ENCODE measurements at regions not wholly inside any gene's neighbourhood (a gene's known extent, or its start where the extent isn't known, plus 50 kb on each side); places are given as distances from the start of the nearest gene placed in this dataset.

- no peaks in the 10 kb centered on the region for H3K4me1 ChIP-seq (ENCODE audit: insufficient read depth, low read length)
- Mint-ChIP-seq H3K27ac (no peak overlapping the region), H3K9me3 (no peaks in the 10 kb centered on the region), H3K4me3 (no peak overlapping the region), H3K36me3 (ENCODE audit: low read depth) (no peaks in the 10 kb centered on the region), H3K27me3 (peaks cover 22% of the 10 kb centered on the region), H3K4me1 (ENCODE audit: low read depth) (no peaks in the 10 kb centered on the region)
- POLR2A ChIA-PET: no interaction called here
- no peak overlapping the region for H3K4me3 ChIP-seq (ENCODE audit: low read length)
- TF ChIP-seq, protein P1, sequence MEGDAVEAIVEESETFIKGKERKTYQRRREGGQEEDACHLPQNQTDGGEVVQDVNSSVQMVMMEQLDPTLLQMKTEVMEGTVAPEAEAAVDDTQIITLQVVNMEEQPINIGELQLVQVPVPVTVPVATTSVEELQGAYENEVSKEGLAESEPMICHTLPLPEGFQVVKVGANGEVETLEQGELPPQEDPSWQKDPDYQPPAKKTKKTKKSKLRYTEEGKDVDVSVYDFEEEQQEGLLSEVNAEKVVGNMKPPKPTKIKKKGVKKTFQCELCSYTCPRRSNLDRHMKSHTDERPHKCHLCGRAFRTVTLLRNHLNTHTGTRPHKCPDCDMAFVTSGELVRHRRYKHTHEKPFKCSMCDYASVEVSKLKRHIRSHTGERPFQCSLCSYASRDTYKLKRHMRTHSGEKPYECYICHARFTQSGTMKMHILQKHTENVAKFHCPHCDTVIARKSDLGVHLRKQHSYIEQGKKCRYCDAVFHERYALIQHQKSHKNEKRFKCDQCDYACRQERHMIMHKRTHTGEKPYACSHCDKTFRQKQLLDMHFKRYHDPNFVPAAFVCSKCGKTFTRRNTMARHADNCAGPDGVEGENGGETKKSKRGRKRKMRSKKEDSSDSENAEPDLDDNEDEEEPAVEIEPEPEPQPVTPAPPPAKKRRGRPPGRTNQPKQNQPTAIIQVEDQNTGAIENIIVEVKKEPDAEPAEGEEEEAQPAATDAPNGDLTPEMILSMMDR (IDR thresholded peaks at IDR 0.05): no peak
- no peak for DNase-seq
- no peaks in the 10 kb centered on the region for H3K27me3 ChIP-seq (ENCODE audit: control insufficient read depth in 1 of 2, insufficient read depth in 2 of 2, low read length in 2 of 2)
- H3K27ac ChIP-seq (ENCODE audit: low read depth in 1 of 2, low read length in 2 of 2): no peak overlapping the region
- ATAC-seq (ENCODE audit: poor library complexity): no peak
- CTCF ChIA-PET: no interaction called here
- intact Hi-C loops (cut with DNase I, micrococcal nuclease): no loop called here
- no peaks in the 10 kb centered on the region for H3K36me3 ChIP-seq (ENCODE audit: insufficient read depth, low read length)
- H3K9me3 ChIP-seq (ENCODE audit: control insufficient read depth in 1 of 2, insufficient read depth in 1 of 2, low read length in 2 of 2): no peaks in the 10 kb centered on the region
These were observed 68.3 kb upstream of the FAM110C start for GRCh38 chr2:114616-115015.

- no peak for ATAC-seq (ENCODE audit: poor library complexity)
- peaks cover 17% of the 10 kb centered on the region for H3K27me3 Mint-ChIP-seq
- H3K4me1 Mint-ChIP-seq (ENCODE audit: low read depth): no peaks in the 10 kb centered on the region
- Histone ChIP-seq H3K27ac (ENCODE audit: low read depth in 1 of 2, low read length in 2 of 2) (no peak overlapping the region), H3K4me1 (ENCODE audit: insufficient read depth, low read length) (no peaks in the 10 kb centered on the region), H3K36me3 (ENCODE audit: insufficient read depth, low read length) (no peaks in the 10 kb centered on the region), H3K27me3 (ENCODE audit: control insufficient read depth in 1 of 2, insufficient read depth in 2 of 2, low read length in 2 of 2) (no peaks in the 10 kb centered on the region), H3K9me3 (ENCODE audit: control insufficient read depth in 1 of 2, insufficient read depth in 1 of 2, low read length in 2 of 2) (peaks cover 21 to 22% of the 10 kb centered on the region in 2 experiments), H3K4me3 (ENCODE audit: low read length) (no peak overlapping the region)
- TF ChIP-seq, protein P1 (IDR thresholded peaks at IDR 0.05): no peak
- CTCF ChIA-PET: no interaction called here
- H3K36me3 Mint-ChIP-seq (ENCODE audit: low read depth): no peaks in the 10 kb centered on the region
- peaks cover 5% of the 10 kb centered on the region for H3K9me3 Mint-ChIP-seq
- POLR2A ChIA-PET: no interaction called here
- H3K27ac Mint-ChIP-seq: no peak overlapping the region
- intact Hi-C loops (cut with DNase I, micrococcal nuclease): no loop called here
- no peak for DNase-seq
- no peak overlapping the region for H3K4me3 Mint-ChIP-seq
These were observed 63.7 kb upstream of the FAM110C start for GRCh38 chr2:109998-110397.

DNA sequence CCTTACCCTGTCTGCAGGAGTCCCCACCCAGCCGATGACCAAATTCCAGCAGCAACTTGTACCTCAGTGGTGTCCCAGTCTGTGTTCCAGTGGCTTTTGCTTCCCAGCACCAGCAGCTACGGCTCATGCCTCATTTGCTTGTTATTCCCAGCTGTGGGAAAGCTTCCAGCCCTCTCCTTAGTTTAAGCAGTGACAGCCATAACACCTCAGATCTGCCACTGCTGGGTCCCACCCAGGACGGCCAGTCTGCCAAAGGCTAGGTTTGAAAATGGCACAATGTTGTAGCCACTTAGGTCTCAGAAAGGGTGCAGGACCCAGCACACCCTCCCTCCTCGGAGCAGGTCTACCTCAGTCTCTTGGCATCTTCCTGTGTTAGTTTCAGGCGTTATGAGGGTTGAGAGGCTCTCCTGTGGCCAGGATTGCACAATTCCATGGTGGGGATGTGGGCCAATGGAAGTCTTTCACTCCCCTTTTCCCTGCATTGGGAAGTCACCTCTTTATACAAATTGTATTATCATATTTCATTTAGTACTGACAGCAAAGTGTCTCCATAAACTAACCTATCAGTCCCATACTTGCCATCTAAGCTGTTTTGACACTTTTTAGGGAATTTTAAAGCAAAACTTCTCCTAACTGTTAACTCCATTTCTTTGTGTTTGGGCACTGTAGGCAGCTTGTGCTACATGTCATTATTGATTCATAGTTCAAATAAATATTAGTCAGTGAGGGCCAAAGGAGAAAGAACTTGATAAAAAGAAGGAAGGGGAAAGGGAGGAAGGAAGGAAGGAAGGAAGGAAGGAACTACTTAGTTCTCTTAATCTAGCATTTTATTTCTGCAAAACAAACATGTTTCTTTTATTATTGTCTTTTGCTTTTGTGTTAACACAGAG is 62.9 kb upstream of the FAM110C start:
- ChIA-PET POLR2A (no interaction called here), CTCF (no interaction called here)
- Histone ChIP-seq H3K9me3 (ENCODE audit: control insufficient read depth in 1 of 2, insufficient read depth in 1 of 2, low read length in 2 of 2) (peaks cover 21 to 22% of the 10 kb centered on the region in 2 experiments), H3K27ac (ENCODE audit: low read depth in 1 of 2, low read length in 2 of 2) (no peak overlapping the region), H3K36me3 (ENCODE audit: insufficient read depth, low read length) (no peaks in the 10 kb centered on the region), H3K4me3 (ENCODE audit: low read length) (no peak overlapping the region), H3K27me3 (ENCODE audit: control insufficient read depth in 1 of 2, insufficient read depth in 2 of 2, low read length in 2 of 2) (no peaks in the 10 kb centered on the region), H3K4me1 (ENCODE audit: insufficient read depth, low read length) (no peaks in the 10 kb centered on the region)
- Mint-ChIP-seq H3K27ac (no peak overlapping the region), H3K27me3 (peaks cover 12% of the 10 kb centered on the region), H3K4me3 (no peak overlapping the region), H3K4me1 (ENCODE audit: low read depth) (no peaks in the 10 kb centered on the region), H3K9me3 (peaks cover 5% of the 10 kb centered on the region), H3K36me3 (ENCODE audit: low read depth) (no peaks in the 10 kb centered on the region)
- intact Hi-C loops (cut with DNase I, micrococcal nuclease): no loop called here
- ATAC-seq (ENCODE audit: poor library complexity) (no peak), DNase-seq (no peak)
- TF ChIP-seq, protein P1 (IDR thresholded peaks at IDR 0.05): no peak

All from CD4-positive, alpha-beta T cell (primary cell).